Panc1 (cell line): ENCODE measurements at regions not wholly inside any gene's neighbourhood (a gene's known extent, or its start where the extent isn't known, plus 50 kb on each side); places are given as distances from the start of the nearest gene placed in this dataset.

Experiments used
- CTCF ChIP-seq: fragments of 450-650 bp; IDR thresholded peaks from 2 replicates; pipeline ENCODE4 v1.5.1; 2017; ENCODE audit warnings: mild to moderate bottlenecking
- REST ChIP-seq, 2 experiments: IDR thresholded peaks; 2 replicates each; pipeline ENCODE4 v1.6.1; 2011 to 2012; ENCODE audit warnings: low read depth in 2 of 2, control low read depth in 1 of 2, low read length in 1 of 2, mild to moderate bottlenecking in 1 of 2, moderate library complexity in 1 of 2; ENCODE audit not compliant: insufficient read depth in 1 of 2
- SIN3A ChIP-seq: IDR thresholded peaks from 2 replicates; pipeline ENCODE4 v1.6.1; 2012; ENCODE audit warnings: low read depth, mild to moderate bottlenecking, low read length, moderate library complexity, borderline replicate concordance; ENCODE audit not compliant: insufficient read depth
- TCF7L2 ChIP-seq: IDR thresholded peaks from 2 replicates; pipeline ENCODE4 v1.6.1; 2011; ENCODE audit warnings: mild to moderate bottlenecking, low read depth, low read length, inconsistent platforms

- TF ChIP-seq CTCF (no peak), TCF7L2 (no peak), REST (IDR thresholded peaks at IDR 0.05; ENCODE audit: insufficient read depth in 1 of 2, low read depth in 2 of 2, low read length in 1 of 2) (no peak), SIN3A (no peak)
Observed at GRCh38 chr2:204336153-204336744, 209.0 kb upstream of the PARD3B start.
